Activated CD4-positive, CD25-positive, alpha-beta regulatory T cell (primary cell): ENCODE measurements at regions not wholly inside any gene's neighbourhood (a gene's known extent, or its start where the extent isn't known, plus 50 kb on each side); places are given as distances from the start of the nearest gene placed in this dataset.
"Not testable (repeated sequence)": the region's sequence is repeated elsewhere in the genome, so short reads cannot be mapped to it uniquely, and the experiment has no call there.

Experiments used
- DNase-seq, 4 experiments: peaks; one replicate each; lab custom pipeline; 2025; lab: John Stamatoyannopoulos, UW

DNA sequence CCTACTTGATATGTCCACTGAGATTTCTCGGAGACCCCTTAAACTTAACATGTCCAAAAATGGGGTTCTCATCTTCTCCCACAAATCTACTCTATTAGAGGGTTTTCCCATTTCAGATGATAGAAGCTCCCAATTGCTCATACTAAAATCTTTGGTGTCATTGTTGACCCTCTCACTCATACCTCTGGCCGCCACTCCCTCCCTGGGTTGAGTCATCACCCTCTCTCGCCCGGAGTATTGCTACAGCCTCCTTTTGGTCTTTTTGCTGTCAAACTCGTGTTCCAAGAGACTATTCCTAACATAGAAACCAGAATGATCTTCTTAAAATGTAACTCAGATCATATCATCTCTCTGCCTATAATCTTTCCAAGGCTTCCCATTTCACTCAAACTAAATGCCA lies 91.0 kb upstream of the GNAQ start:
- DNase-seq = no peak

DNA sequence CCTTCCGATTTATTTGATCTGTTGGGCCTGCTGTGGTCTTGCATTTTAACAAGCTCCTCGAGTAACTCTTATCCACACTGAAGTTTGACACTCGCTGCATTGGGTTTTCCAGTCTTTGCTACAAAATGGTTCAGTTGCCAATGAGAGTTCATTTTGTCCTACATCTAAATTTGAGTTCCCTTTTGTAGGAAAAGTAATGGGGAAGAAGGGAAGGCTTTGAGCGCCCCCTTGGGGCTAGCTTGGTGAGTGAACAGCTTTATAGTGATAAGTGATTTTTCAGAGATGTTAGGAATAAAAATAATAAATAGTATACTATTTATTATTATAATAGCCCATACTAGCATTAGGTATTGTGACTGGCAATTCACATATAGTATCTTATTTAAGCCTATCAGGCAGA lies 89.9 kb upstream of the GNAQ start:
- DNase-seq = peak in 2 of 4 experiments; percentile 4 to 6

DNA sequence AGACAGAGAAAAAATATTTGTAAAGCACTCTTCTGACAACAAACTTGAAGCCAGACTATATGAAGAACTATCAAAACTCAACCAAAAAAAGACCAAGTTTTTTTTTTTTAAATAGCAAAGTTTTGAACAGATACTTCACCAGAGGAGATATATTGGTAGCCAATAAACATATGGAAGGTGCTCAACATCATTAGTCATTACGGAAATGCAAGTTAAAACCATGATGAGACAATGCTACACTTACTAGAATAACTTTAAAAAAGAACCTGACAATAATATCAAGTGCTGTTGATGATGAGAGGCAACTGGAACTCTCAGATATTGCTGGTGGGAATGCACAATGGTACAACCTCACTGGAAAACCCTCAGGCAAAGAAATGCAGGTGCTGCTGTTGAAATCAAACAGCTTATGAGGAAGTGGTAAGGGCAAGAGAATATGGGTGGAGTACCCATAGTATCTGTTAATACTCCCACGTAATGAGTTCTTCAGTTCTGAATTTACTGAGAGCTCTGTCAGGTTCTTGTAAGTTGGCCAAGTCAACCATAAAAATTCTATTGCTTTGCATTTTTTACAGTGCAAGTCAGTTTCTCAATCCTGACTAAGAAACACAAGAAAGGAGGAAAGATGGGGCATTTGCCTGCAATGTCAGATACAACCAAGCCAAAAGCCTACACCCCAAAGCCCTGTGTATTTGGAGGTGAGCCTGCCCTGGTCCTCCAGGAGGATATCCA lies 87.3 kb upstream of the GNAQ start:
- no peak for DNase-seq

DNA sequence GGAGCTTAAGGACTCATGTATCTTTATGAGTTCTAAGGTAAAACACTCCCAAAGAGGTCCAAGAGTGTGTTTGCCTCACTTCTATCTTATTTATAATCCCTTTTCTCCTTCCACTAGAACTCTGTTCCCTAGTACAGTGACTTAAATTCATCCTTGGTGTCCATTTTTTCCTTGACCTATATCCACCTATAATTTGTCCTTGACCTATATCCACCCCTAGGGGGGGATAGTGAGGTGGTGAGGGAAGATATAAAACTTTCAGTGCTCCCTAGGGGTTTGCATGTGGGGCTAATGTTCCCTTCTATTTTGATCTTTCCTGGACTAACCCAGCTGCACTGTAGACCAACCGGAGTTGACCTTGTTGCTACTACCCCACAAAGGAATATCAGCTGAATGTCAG lies 83.5 kb upstream of the GNAQ start:
- DNase-seq = no peak

DNA sequence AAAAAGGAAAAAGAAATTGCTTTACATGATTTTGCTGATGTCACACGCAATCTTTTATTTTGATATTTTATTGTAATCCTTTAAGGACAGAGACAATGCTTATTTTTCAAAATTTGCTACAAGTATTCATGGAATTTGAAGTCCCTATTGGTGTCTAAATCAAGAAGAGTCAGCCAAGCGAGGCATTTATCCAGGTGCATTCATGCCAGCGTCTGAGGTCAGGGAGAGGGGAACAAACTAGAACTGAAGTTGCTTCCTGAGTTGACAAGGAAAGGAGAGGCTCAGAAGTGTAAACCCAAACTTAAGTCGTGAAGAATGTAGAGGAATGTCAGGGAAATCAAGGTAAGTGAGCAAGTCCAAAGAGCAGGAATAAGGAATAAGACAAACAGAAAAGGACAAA lies 83.0 kb upstream of the GNAQ start:
- DNase-seq = no peak

DNA sequence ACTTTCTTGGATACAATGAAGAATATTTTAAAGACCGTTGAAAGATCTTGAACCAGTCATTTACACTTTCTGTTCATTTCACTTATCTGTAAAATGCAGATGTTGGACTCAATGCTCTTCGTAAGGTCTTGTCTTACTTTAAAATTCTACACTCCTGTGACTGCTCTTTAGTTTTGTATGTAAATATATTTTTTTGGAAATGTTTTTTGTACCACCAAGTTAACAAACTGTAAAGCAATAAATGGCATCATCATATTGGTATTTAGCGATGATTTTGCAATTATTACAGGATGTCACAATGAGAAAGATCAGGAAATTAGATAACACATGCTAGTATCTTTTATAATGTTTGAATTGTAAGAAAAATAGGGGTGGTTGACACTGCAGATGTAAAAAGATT lies 80.8 kb upstream of the GNAQ start:
- no peak for DNase-seq

DNA sequence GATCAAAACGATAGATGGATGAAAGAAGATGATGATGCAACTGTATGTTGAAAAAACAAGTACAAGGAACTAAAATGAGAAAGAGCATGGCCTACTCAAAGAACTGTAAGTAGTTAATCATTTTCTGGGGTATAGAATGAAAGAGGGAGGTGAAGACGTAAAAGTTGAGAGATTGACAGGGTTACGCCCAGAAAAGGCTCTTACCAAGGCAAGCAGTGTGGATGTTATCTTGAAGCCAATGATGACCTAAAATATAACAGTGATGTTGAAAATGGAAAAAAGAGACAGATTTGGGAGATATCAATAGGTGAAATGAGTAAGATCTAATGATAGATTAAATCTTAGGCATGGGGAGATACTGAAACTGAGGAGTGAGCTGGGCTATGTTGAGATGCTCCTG lies 80.4 kb upstream of the GNAQ start:
- DNase-seq = no peak

DNA sequence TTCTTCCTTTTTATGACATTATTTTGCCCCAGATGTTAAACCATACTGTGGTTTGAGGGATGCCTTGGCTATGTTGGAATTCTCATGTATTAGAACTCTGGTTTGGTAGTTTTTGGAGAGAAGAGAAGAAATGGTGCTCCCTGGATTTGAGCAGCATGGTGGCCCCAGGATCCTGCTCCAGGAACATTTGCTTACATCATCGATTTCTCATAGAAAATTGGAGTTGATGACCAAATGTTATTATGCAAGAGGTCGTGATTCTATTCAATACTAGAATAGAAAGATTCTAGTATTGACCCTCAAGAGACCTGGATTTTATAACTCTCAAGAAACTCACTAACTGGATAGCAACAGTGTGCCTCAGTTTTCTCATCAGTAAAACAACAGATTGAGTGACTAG lies 77.5 kb upstream of the GNAQ start:
- DNase-seq = no peak

DNA sequence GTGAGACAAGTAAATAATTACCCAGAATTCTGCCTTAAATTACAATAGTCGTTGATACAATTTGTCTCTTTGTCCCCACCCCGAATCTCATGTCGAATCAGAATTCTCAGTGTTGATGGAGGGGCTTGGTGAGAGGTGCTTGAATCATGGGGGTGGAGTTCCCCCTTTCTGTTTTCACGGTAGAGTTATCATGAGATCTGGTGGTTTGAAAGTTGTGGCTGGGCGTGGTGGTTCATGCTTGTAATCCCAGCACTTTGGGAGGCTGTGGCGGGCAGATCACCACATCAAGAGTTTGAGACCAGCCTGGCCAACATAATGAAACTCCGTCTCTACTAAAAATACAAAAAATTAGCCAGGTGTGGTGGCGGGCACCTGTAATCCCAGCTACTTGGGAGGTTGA lies 75.0 kb upstream of the GNAQ start:
- not testable (repeated sequence) for DNase-seq

DNA sequence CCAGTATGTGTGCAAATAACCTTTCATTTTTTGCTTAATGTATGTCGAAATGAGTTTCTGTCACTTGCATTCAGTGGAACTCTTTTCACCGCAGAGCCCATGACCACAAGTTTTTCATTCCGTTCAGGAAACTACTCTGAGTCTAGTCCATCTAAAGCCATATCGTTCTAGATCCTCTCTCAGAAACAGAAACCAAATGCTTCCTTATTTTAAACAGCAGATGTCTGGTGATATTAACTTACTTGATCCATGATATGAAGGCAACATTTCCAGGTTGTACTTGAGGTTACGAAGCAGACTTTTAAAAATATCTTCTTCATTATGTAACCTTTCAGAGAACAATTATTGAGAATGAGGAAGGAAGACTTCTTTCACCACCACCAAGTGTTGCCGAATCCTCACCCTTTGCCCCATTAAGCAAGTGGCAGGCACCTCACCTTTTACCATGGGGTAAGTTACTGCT lies 72.4 kb upstream of the GNAQ start:
- DNase-seq = no peak

DNA sequence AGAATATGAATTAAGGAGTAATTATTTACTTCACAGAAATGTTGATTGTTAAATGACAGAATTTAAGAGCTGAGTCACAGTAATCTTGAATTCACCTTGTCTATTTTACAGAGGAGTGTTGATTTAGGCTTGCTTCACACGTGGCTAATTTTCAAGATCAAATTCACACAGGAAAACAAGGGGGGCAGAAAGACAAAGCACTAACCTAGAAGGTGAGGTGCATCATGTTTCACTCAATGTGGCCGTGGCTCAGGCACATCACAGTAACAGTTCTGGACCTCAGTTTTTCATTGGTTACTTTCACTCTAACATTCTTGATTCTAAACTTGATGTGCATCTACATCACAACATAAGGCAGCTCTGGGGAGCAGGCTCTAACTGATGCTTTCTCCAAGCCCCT lies 69.6 kb upstream of the GNAQ start:
- DNase-seq = no peak

DNA sequence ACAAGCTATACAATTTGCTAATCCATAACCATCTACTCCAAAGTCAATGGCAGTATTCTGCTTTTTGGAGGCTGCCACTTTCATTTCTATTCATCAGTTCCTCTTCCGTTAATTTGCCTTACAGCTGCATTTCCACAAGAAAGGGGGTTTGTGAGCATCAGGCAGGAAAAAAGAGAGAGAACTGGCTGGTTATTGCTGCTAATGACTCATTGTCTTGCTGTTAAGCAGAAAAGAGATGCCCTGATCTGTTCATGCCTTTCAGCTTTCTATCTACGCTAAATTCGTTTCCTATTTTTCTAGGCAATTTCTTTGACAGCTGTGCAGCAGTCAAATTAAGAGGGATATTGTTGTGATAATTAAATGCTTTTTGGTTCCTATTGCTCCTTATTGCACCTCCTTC lies 65.9 kb upstream of the GNAQ start:
- no peak for DNase-seq

DNA sequence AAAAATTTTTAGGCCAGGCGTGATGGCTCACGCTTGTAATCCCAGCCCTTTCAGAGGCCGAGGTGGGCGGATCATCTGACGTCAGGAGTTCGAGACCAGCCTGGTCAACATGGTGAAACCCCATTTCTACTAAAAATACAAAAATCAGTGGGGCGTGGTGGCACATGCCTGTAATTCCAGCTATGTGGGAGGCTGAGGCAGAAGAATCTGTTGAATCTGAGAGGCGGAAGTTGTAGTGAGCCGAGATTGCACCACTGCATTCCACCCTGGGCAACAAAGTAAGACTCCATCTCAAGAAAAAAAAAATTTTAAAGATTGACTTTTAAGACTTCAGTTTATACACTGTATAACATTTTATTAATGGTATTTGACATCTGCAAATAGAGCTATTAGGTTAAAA lies 60.1 kb upstream of the GNAQ start:
- no peak for DNase-seq

DNA sequence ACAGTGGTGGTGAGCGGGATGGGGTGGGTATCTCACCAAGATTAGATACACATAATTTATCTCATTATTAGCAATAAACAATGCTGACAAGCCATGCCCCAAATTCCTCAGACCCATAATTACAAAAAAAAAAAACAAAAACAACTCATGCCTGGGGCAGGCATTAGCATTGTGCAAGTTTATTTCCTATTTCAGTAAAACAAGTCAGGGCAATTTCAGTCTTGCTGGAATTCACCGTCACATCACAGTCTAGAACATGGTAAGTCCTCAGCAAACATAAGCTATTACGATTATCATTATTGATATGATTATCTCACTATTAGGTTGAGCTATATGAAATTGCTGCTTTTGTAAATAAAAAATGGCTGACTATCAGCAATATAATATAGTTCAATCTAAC lies 57.5 kb upstream of the GNAQ start:
- no peak for DNase-seq

DNA sequence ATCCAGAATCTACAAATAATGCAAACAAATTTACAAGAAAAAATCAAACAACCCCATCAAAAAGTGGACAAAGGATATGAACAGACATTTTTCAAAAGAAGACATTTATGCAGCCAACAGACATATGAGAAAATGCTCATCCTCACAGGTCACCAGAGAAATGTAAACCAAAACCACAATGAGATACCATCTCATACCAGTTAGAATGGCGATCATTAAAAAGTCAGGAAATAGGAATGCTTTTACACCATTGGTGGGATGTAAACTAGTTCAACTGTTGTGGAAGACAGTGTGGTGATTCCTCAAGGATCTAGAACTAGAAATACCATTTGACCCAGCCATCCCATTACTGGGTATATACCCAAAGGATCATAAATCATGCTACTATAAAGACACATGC lies 56.6 kb upstream of the GNAQ start:
- DNase-seq = not testable (repeated sequence)
